Mesothelial cell of epicardium (in vitro differentiated cells): ENCODE measurements at regions not wholly inside any gene's neighbourhood (a gene's known extent, or its start where the extent isn't known, plus 50 kb on each side); places are given as distances from the start of the nearest gene placed in this dataset.

ENCODE experiments used
- DNase-seq, 2 experiments: peaks; one replicate each; pipeline ENCODE4 v3.0.0; 2021; ENCODE audit warnings: low spot score in 2 of 2; ENCODE audit not compliant: unreplicated experiment in 2 of 2
- H3K27ac Mint-ChIP-seq: 2 replicates; pipeline ENCODE4 v1.8.0; 2021; ENCODE audit warnings: mixed read lengths
- H3K27me3 Mint-ChIP-seq: 2 replicates; pipeline ENCODE4 v1.8.0; 2021; ENCODE audit warnings: low read depth, mixed read lengths
- H3K36me3 Mint-ChIP-seq: 2 replicates; pipeline ENCODE4 v1.8.0; 2021; ENCODE audit warnings: mixed read lengths
- H3K4me1 Mint-ChIP-seq: 2 replicates; pipeline ENCODE4 v1.8.0; 2021; ENCODE audit warnings: mixed read lengths
- H3K4me3 Mint-ChIP-seq: 2 replicates; pipeline ENCODE4 v1.8.0; 2021; ENCODE audit warnings: mild to moderate bottlenecking, moderate library complexity, mixed read lengths
- H3K9me3 Mint-ChIP-seq: 2 replicates; pipeline ENCODE4 v1.8.0; 2021; ENCODE audit warnings: mixed read lengths
- TF ChIP-seq, protein P1 (sequence below): fragments of 200-600 bp; sonication (generic); IDR thresholded peaks from one replicate; pipeline ENCODE4 v1.5.0; 2021; ENCODE audit warnings: antibody characterized with exemption; ENCODE audit not compliant: unreplicated experiment

DNA sequence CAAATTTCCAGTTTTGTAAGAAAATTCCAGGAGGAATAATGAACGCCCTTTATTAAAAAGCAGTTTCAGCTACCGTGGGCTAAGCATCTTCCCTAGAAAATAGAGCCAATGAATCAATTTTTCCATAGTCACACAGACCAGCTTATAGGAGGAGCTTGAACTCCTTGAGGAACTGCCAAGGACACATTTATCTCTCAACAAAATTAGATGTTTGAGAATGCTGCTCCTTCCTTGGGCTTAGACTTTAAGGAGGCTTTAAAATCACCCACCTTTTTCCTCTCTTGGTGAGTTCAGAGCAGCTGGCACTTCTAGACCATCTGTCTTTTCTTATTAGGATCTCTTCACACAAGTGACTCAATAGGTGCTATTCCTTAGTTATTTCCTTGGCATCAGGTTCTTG, 588.0 kb downstream of the SQOR start:
- Mint-ChIP-seq H3K9me3 (no peaks in the 10 kb centered on the region), H3K36me3 (no peaks in the 10 kb centered on the region), H3K4me3 (no peak overlapping the region), H3K27ac (no peak overlapping the region), H3K4me1 (no peaks in the 10 kb centered on the region), H3K27me3 (peaks cover 70% of the 10 kb centered on the region)
- TF ChIP-seq, protein P1, sequence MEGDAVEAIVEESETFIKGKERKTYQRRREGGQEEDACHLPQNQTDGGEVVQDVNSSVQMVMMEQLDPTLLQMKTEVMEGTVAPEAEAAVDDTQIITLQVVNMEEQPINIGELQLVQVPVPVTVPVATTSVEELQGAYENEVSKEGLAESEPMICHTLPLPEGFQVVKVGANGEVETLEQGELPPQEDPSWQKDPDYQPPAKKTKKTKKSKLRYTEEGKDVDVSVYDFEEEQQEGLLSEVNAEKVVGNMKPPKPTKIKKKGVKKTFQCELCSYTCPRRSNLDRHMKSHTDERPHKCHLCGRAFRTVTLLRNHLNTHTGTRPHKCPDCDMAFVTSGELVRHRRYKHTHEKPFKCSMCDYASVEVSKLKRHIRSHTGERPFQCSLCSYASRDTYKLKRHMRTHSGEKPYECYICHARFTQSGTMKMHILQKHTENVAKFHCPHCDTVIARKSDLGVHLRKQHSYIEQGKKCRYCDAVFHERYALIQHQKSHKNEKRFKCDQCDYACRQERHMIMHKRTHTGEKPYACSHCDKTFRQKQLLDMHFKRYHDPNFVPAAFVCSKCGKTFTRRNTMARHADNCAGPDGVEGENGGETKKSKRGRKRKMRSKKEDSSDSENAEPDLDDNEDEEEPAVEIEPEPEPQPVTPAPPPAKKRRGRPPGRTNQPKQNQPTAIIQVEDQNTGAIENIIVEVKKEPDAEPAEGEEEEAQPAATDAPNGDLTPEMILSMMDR = no peak
- DNase-seq = no peak

DNA sequence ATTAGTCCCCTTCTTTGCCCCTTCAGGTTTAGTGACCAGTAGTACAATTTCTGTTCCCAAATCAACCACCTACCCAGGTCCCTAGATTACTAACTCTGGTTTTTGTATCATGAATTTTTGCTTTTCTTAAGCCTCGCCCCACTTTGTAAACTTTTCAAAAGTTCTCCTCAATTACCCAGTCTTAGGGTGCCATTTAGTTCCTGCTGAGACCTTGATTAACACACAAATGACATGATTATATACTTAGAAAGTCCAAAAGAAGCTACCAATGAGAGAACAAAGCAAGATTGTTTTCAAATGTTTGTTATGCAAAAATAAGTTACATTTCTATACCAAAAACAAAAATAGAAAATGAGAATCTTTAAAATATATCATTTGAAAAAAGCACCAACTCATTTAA, 594.4 kb downstream of the SQOR start:
- H3K4me1 Mint-ChIP-seq = no peaks in the 10 kb centered on the region
- no peaks in the 10 kb centered on the region for H3K9me3 Mint-ChIP-seq
- DNase-seq = no peak
- no peaks in the 10 kb centered on the region for H3K36me3 Mint-ChIP-seq
- TF ChIP-seq, protein P1 = no peak
- no peak overlapping the region for H3K27ac Mint-ChIP-seq
- peaks cover 53% of the 10 kb centered on the region for H3K27me3 Mint-ChIP-seq
- H3K4me3 Mint-ChIP-seq = no peak overlapping the region

DNA sequence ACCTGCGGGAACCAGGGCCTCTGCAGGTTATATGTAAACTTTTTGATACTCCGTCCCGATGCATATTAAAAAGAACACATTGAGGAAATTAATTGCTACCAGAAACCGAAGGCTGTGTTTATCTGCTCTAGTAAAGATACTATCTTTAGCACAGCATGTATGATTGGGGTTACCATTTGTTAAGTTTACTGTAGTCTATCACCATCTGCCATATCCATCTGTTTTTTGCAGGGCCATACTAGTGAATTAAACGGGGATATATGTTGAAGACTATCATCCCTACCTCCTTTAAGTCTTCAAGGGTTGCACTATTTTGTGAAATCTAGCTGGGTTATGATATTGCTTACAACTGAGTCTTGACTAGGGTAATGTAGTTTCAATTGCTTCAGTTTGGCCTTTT, 597.0 kb downstream of the SQOR start:
- TF ChIP-seq, protein P1 = no peak
- H3K27ac Mint-ChIP-seq = no peak overlapping the region
- H3K9me3 Mint-ChIP-seq = no peaks in the 10 kb centered on the region
- H3K27me3 Mint-ChIP-seq = peaks cover 46% of the 10 kb centered on the region
- H3K4me3 Mint-ChIP-seq = no peak overlapping the region
- no peak for DNase-seq
- no peaks in the 10 kb centered on the region for H3K36me3 Mint-ChIP-seq
- no peaks in the 10 kb centered on the region for H3K4me1 Mint-ChIP-seq

DNA sequence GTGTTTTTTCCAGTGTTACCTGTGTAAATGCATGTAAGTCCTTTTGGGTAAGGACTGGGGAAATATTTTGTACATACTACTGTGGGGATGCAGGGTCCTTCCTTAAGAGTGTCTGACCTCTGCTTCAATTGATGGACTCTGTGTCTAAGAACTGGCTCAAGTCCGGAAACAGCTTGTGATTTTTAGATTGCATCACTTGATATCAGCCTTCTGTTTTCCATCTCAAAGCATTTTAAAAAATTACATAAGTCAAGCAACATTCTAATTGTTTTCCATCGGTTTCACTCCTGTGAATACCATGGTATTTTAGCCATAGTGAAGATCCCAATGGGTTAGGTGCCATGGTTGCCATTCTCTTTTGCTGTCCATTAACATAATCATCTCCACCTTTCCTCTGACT, 597.6 kb downstream of the SQOR start:
- no peaks in the 10 kb centered on the region for H3K4me1 Mint-ChIP-seq
- no peak overlapping the region for H3K4me3 Mint-ChIP-seq
- H3K9me3 Mint-ChIP-seq = no peaks in the 10 kb centered on the region
- no peak for DNase-seq
- TF ChIP-seq, protein P1 = no peak
- no peak overlapping the region for H3K27ac Mint-ChIP-seq
- H3K27me3 Mint-ChIP-seq = peaks cover 45% of the 10 kb centered on the region
- H3K36me3 Mint-ChIP-seq = no peaks in the 10 kb centered on the region

DNA sequence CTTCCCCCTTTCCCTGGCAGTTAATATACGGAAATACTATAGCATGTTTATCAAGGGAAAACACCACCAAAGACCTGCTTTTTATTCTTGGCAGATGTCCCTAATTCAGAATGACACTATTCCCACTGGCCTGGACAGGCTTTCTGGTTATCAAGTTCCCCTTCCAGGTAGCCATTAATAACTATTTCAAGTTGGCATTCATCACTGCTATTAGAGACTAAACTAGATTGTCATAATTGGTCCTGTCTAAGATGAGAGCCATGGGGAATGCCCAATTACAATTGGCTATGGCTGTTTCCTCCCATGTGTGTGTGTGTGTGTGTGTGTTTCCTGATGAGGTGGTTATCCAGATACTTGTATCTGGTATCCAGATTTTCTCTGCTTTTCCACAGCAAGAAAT, 608.1 kb downstream of the SQOR start:
- DNase-seq = no peak
- TF ChIP-seq, protein P1 = no peak
- no peaks in the 10 kb centered on the region for H3K4me1 Mint-ChIP-seq
- peaks cover 53% of the 10 kb centered on the region for H3K27me3 Mint-ChIP-seq
- no peak overlapping the region for H3K27ac Mint-ChIP-seq
- H3K36me3 Mint-ChIP-seq = no peaks in the 10 kb centered on the region
- H3K4me3 Mint-ChIP-seq = no peak overlapping the region
- no peaks in the 10 kb centered on the region for H3K9me3 Mint-ChIP-seq

DNA sequence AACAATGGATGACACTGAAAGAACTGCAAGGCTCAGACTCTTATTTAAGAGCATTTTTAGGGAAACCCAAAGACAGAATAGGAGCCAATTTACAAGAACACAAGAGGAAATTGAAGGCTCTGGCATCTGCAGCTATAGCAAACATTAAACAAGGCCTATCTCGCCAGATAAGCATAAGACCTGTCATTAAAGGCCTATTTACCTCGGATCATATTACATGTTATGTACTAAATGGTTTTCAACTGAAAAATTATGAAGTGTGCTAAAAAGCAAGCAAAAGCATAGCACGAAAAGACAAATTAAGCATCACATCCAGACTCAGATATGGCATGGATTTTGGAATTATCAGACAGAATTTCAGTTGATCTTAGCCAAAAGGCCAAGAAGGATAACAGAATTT, 617.1 kb downstream of the SQOR start:
- H3K36me3 Mint-ChIP-seq = no peaks in the 10 kb centered on the region
- H3K4me1 Mint-ChIP-seq = peaks cover 11% of the 10 kb centered on the region
- no peak overlapping the region for H3K4me3 Mint-ChIP-seq
- no peak for DNase-seq
- H3K27ac Mint-ChIP-seq = no peak overlapping the region
- H3K27me3 Mint-ChIP-seq = peaks cover 9% of the 10 kb centered on the region
- peaks cover 3% of the 10 kb centered on the region for H3K9me3 Mint-ChIP-seq
- TF ChIP-seq, protein P1 = no peak
